GM21619 (cell line): ENCODE measurements at regions not wholly inside any gene's neighbourhood (a gene's known extent, or its start where the extent isn't known, plus 50 kb on each side); places are given as distances from the start of the nearest gene placed in this dataset.

ENCODE experiments used
- ATAC-seq: cut with Tn5 transposase; IDR thresholded peaks from one replicate; pipeline ENCODE4 v1.9.1; 2021; ENCODE audit not compliant: unreplicated experiment

DNA sequence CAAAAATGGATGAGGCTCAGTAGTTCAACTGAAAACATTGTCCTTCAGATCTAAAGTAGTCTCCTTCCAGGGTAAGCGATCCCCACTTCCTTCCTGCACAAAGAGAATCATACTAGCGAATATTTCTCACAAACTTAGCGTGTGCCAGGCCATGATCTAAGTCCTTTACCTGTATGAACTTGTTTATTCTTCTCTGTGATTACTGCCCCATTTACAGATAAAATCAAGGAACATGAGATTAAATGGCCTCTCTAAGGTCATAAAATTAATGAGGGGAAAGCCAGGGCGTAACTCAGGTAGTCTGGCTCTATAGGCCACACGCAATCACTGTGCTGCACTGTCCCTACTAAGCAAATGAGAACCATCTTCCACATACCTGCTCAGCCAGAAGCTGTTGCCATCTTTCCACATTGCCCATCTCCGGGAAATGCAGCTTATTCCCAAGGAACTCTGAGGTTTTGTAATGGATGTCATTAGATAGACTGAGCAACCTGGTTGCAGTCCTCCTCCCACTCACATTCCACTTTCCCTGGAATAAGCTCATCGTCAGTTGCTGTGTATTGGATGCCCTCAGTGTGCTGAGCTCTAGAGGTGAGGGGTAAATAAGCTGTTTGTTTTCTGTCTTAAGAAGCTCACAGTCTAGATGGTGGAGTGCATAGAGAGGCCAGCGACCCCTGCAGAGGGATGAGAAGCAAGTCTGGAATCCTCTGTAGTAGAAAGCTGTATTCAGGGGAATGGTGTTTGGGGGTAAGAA is 146.3 kb downstream of the SNX19 start:
- no peak for ATAC-seq

GRCh38 chr11:130771708-130772107 is 144.6 kb downstream of the SNX19 start:
- no peak for ATAC-seq

DNA sequence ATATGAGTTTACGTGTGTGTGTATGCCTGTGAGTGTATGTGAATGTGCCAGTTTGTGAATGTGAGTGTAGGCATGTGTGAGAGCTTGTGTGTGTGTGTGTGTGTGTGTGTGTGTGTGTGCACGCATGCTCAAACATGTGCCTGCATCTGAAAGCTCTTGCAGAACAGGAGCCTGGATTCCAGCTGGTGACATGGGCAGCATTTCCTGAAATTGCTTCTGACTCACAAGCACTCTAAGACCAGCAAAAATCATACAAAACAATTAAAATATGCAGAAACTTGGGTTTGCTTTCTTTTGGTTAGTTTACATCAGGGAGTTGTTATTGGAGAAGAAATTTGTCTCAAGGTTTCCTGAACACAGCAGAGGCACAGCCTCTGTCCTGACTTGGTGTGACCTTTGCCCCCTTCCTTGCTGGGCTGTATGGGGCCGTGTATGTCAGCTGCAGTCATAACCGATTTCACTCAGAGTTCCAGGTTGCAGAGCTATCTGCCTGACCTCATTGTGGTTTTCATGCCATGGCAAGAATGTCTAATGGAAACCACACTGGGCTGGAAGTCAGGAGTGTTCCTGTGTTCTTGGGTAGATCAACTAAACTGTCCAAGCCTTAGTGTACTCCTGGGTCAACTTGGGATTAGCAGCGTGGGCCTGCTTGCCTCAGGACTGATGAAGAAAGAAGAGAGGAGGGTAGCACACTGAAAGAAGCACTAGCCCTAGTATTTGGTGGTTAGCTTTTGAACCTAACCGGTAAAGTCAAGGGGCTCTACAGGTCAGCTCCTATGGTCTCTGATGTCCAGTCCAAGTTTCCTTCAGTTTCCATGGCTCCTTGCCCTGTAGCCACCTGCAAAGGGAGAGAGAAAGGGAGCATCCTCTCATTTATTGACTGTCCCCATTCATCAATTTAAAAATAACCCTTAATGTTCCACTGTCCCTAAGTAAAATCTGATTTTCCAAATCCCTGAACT is 143.7 kb downstream of the SNX19 start:
- no peak for ATAC-seq

DNA sequence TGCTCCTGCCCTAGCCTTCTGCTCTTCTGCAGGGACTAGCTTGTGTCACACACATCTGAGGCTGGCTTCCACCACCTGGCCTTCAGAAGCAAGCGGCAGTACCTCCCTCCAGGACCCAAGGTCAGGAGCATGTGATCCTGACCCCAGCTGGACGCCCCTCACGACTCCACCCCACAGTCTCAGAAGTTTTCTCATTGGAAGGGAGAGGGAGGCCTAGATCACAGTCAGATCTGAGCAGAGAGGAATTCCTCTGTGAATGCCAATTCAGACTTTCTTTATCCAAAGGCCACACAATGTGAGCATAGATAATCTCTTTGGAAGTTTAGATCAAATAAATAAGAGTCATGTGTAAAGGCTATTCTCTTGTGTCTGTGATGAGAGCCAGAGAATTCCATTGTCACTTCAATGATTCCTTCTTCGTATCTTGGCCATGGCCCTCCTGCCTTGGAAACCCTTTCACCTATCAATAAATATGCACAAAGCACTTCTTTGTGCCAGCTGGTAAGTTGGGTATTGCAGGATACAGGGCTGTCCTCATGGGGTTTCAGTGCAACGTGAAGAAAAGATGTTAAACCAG is 142.9 kb downstream of the SNX19 start:
- ATAC-seq = no peak

DNA sequence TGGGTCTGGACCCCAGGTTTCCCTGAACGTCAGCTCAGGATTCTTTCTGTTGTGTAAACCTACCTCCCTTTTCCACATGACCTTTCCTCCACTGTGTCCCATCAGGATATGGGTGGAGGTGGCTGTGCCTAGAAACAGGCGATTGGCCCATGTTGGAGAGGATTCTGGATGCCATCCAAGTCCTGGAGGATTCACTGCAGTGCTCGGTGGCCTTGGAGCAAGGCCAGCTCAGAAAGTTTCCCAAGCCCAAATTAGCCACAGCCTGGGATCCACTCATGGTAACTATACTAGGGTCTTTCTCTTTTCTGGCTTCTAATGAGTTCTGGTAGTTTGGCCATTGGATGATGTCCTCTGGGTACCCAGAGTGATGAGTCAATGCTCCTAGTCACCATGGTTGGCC is 141.6 kb downstream of the SNX19 start:
- no peak for ATAC-seq

GRCh38 chr11:130775306-130776060 is 140.8 kb downstream of the SNX19 start:
- no peak for ATAC-seq

GRCh38 chr11:130776061-130776419 is 140.2 kb downstream of the SNX19 start:
- no peak for ATAC-seq

GRCh38 chr11:130778026-130778425 is 138.3 kb downstream of the SNX19 start:
- ATAC-seq = no peak

DNA sequence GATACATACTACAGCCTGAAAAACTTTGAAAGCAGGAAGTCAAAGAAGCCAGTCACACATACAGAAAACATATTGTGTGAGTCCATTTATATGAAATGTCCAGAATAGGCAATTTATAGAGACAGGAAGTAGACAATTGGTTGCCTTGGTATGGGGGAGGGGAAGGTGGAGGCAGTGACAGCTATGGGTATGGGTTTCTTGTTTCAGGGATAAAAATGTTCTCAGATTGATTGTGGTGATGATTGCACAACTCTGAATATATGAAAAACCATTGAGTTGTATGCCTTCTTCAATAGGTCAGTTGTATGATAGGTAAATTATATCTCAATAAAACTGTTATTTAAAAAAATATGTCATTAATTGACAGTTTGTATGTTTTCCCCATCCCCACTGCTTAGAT is 137.6 kb downstream of the SNX19 start:
- ATAC-seq = no peak

- no peak for ATAC-seq
Measured at GRCh38 chr11:130779267-130779666, 137.0 kb downstream of the SNX19 start.

DNA sequence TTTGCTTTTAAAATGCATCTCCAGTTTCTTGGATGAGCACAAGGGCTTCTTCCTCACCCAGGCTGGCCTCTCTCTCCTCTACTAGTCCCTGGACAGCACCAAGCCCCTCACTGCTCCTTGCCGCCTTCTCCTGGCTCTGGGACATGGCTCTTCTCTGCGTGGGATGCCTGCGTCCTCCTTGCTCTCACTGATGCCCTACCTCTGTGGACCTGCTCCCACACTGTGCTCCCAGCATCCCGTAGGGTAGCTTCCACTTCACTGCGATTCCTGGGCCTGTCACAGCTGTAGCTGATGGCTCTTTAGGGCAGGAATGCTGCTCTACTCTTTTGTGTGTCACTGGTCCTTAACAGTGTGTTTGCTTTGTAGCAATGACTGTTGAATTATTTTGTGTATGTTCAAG is 136.3 kb downstream of the SNX19 start:
- ATAC-seq = no peak

DNA sequence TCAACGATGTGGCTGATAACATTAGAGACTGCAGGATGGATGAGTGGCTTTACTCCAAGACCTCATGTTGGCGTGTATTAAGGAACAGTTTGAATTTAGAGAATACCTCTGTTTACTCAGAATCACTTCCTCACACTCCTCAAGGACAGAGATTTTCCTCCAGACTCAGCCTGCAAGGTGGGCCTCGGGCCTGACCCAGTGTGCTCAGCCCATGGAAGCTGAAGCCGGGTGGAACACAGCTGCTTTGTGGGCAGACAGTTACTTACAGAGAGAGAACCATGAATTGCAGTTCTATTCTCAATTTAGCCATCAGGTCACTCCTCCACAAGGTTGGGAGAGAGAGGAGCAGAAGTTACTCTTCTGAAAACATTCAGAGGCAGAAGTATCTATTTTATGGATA is 135.8 kb downstream of the SNX19 start:
- ATAC-seq = no peak

DNA sequence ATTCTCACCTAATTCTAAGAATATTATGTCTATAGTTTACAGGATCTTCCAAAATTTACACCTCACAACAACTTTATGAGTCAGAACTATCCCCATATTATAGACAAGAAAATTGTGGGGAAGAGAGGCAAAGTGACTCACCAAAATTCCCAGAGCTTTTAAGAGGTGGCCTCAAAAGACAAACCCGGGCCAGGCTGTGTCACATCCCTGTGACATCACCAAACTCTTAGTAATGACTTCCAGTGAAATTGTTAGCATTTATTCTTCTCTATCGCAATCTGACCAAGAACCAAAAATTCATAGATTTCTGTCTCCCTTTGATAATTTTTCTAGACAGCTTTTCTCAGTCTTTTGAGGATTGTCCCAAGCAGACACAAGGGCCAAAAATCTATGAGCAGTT is 134.3 kb downstream of the SNX19 start:
- no peak for ATAC-seq

DNA sequence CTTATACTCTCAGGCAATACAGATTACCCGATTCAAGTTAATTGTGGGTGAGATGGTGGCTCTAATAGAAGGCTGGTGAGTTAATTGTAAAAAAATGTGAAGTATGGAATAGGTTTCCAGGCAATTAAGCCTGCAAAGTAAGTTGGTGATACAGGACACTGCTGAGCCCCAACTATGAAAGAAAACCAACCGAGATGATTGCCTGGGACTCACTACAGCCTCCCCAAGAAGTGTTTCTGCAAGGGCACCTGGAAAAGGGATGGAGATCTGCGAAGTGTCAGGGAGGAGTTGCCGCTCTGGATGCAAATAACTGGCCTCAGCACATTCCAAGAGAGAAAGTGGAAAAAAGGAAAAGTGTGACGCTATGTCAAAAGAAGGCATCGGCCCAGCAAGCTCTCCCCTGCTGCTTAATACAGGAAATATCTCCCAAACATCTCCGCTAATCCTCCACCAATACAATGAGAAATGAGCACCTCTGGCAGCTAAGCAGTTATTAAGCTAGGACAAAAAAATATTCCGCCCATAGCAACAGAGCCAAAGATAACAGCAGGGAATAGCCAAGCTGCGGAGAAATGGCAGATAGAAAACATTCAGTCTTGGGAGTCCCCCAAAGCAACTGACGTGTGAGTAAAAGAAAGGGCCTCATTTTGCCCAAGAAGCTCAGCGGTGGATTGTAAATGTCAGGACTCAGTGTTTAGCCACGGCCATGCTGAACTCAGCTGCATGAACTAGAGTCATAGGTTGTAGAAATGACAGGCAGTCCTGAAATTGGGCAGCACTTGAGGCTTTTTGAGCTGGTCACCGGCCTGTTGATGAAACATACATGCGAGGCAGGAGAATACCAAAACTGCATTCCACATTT is 133.7 kb downstream of the SNX19 start:
- no peak for ATAC-seq

DNA sequence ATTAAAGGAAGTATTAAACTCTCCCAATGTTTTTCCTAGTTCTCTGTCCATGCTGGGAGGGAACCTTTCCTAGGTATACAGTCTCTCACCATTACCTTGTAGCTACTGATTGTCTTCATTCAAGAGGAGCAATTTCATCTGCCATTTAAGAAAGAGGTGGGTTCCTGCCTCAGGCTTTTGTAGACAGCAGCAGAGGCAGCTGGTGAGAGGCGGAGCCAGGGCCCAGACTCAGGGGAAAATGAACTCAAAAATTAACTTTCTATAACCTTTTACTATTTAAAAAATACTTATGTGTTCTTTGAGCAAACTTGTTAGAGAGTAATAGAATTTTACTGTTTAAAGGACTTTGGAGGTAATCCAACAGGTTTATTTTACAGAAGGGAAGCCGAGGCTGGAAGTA is 133.0 kb downstream of the SNX19 start:
- ATAC-seq = no peak

DNA sequence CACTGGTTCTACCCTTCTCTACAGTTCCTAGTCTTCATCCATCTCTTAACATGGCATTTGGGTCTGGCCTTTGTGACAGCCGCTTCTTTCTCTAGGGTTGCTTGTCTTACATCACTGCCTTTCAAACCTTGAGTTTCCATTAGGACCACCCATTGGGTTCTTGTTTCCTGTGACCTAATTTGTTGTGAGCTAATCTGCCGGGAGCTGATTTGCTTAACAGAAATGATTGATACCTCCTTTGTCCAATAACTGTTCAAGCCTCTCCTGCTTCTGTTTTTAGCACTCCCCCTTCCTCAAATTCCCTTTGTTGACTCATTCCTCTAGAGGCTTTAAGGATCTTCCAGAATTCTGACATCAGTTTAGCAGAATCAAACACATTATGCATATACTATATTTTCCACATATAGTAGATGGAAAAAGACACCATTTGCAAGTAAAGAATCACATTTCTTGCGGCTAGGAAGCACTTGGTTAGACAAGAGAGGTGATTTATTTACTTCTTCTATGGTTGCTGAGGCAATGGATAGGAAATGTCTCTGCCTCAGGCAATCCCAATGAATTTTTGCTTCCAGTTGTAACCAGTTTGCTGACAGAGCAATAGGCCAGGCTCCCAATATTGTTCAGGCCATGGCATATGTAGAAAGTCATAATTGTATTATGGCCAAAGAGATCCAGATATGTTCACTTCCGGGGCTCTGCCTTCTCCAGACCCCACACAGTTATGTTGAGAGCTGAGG is 130.7 kb downstream of the SNX19 start:
- ATAC-seq = no peak

DNA sequence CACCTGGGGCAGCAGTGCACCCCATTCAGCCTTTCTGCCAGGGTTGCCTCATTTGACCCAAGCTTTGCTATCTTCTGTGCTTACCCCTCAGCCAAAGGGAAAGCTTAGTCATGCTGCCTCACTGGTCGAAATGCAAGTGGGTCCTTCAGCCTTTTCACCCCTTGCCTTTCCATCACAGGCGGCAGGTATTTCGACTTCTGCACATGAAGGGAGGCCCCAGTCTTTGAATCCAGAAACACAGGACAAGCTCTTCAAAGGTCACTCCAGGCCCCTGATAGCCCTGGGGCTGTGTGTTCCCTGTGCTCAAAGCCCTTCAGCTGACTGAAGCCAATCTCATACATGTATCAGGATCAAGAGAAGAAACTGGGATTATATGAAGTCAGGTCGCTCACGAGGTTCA is 129.7 kb downstream of the SNX19 start:
- no peak for ATAC-seq

DNA sequence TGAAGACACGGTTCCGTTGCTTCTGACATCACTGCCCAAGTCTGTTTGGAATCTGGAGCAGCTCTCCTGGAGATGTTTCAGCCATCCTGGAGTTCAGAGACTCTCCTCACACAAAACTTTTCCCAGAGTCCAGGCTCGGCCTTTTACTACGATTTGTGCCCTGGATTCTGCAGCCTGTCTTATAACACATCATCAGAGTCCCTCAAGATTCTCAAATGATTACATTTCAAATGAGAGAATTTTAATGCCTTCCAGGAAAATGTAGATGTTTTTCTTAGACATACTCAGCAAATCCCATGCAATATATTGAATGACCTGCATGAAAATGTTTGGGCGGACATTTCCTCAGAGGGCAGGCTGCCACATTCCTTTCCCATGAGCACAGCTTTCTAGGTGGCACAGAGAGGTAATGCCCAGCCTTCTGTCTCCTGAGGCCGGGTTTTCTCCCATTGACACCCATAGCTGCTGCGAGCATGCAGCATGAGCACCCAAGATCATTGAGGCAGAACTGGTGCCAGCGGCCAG is 129.1 kb downstream of the SNX19 start:
- no peak for ATAC-seq

GRCh38 chr11:130787973-130788570 is 128.2 kb downstream of the SNX19 start:
- no peak for ATAC-seq
